OCI-LY7 (cell line): ENCODE measurements at regions not wholly inside any gene's neighbourhood (a gene's known extent, or its start where the extent isn't known, plus 50 kb on each side); places are given as distances from the start of the nearest gene placed in this dataset.

Experiments
- BruUV-seq: library from RNA; stranded (reverse); fragments of 400-500 nt; replicated peaks from 2 replicates; lab custom pipeline; 2021; lab: Mats Ljungman, UMichigan
- CTCF ChIA-PET: fragments of 300-600 bp; sonication (Branson Sonifier 250); formaldehyde crosslinking; loops from one replicate; lab custom pipeline; 2022; ENCODE audit warnings: antibody characterized with exemption; ENCODE audit not compliant: unreplicated experiment; lab: Charles Lee
- POLR2A ChIA-PET: fragments of 300-600 bp; sonication (Branson Sonifier 250); formaldehyde crosslinking; loops from one replicate; lab custom pipeline; 2022; ENCODE audit warnings: antibody characterized with exemption; lab: Charles Lee
- DNase-seq: peaks from one replicate; pipeline ENCODE4 v3.0.0-alpha.2; 2015; ENCODE audit warnings: low spot score
- H2AFZ ChIP-seq: fragments of 200-600 bp; sonication (generic), shearing (Covaris generic); 2 replicates; pipeline ENCODE4 v1.6.1; 2014; ENCODE audit warnings: mild to moderate bottlenecking, antibody characterized with exemption, low read length, moderate library complexity
- H3K27ac ChIP-seq: fragments of 200-600 bp; sonication (generic); 2 replicates; pipeline ENCODE4 v1.5.1; 2014; ENCODE audit warnings: mixed run types, low read depth, mild to moderate bottlenecking, moderate library complexity, low read length, inconsistent platforms; ENCODE audit not compliant: poor library complexity, severe bottlenecking
- H3K36me3 ChIP-seq: fragments of 200-600 bp; sonication (generic); 2 replicates; pipeline ENCODE4 v1.6.1; 2014; ENCODE audit warnings: mild to moderate bottlenecking, antibody characterized with exemption, low read length, moderate library complexity, mixed read lengths; ENCODE audit not compliant: insufficient read depth
- H3K4me1 ChIP-seq: fragments of 200-600 bp; sonication (generic); 2 replicates; pipeline ENCODE4 v1.5.1; 2014; ENCODE audit warnings: mild to moderate bottlenecking, low read length; ENCODE audit not compliant: insufficient read depth, poor library complexity, severe bottlenecking
- H3K4me2 ChIP-seq: fragments of 200-600 bp; sonication (generic); 2 replicates; pipeline ENCODE4 v1.6.1; 2014; ENCODE audit warnings: mild to moderate bottlenecking, low read length
- H3K4me3 ChIP-seq: fragments of 200-600 bp; sonication (generic); 2 replicates; pipeline ENCODE4 v1.5.1; 2014; ENCODE audit warnings: mild to moderate bottlenecking, low read depth, low read length; ENCODE audit not compliant: poor library complexity, severe bottlenecking
- H3K79me2 ChIP-seq: fragments of 200-600 bp; sonication (generic); 2 replicates; pipeline ENCODE4 v1.6.1; 2016; ENCODE audit warnings: low read depth, mild to moderate bottlenecking, low read length, moderate library complexity, mixed read lengths; ENCODE audit not compliant: insufficient read depth
- H3K9me2 ChIP-seq: fragments of 200-600 bp; sonication (generic); 2 replicates; pipeline ENCODE4 v1.6.1; 2016; ENCODE audit warnings: mild to moderate bottlenecking, low read length, mixed read lengths; ENCODE audit not compliant: insufficient read depth
- H3K9me3 ChIP-seq: fragments of 200-600 bp; sonication (generic); 2 replicates; pipeline ENCODE4 v1.6.1; 2014; ENCODE audit warnings: mild to moderate bottlenecking, mixed run types, low read length, mixed read lengths
- H4K20me1 ChIP-seq: fragments of 200-600 bp; sonication (generic); 2 replicates; pipeline ENCODE4 v1.6.1; 2014; ENCODE audit warnings: mild to moderate bottlenecking, antibody characterized with exemption, low read length, moderate library complexity, mixed read lengths; ENCODE audit not compliant: insufficient read depth
- EZH2phosphoT487 ChIP-seq: fragments of 200-600 bp; sonication (generic); IDR thresholded peaks from 2 replicates; pipeline ENCODE4 v1.6.1; 2018; ENCODE audit warnings: low read depth, borderline replicate concordance, mild to moderate bottlenecking, mixed run types, antibody characterized with exemption, low read length, moderate library complexity, mixed read lengths
- intact Hi-C: fragments of 100-400 bp; cut with micrococcal nuclease; formaldehyde crosslinking; loops from one replicate; pipeline ENCODE4 v1.10.0; 2022; ENCODE audit not compliant: unreplicated experiment
- TF ChIP-seq, protein P1 (sequence below): fragments of 200-600 bp; sonication (generic); conservative IDR thresholded peaks from 2 replicates; pipeline ENCODE4 v1.5.1; 2014; ENCODE audit warnings: mild to moderate bottlenecking, antibody characterized with exemption, low read length, moderate library complexity, mixed read lengths

DNA sequence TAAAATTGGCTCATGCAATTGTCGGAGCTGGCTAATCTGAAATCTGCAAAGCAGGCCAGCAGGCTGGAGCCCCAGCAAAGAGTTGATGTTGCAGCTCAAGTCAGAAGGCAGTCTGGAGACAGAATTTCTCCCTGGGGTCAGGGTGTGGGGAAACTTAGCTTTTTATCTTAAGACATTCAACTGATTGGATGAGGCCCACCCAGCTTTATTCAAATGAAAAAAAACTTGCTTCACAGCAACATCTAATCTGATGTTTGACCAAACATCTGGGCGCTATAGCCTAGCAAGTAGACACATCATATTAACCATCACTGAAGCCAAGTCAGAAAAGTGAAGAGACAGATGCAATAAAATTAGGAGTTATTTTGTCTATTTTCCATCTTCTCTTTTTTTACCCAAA lies 108.8 kb upstream of the CCDC28A start:
- Histone ChIP-seq H3K79me2 (no peaks in the 10 kb centered on the region), H3K36me3 (no peaks in the 10 kb centered on the region), H3K9me2 (no peaks in the 10 kb centered on the region), H2AFZ (no peak overlapping the region), H3K27ac (no peak overlapping the region), H4K20me1 (no peaks in the 10 kb centered on the region), H3K4me3 (no peak overlapping the region), H3K4me1 (no peaks in the 10 kb centered on the region), H3K4me2 (no peak overlapping the region), H3K9me3 (no peaks in the 10 kb centered on the region)
- DNase-seq, result no peak
- POLR2A ChIA-PET, result interaction anchor here (0.6 kb wide), 1 partner anchor 398 kb away, joined by 3 read pairs; no protein-coding TSS in a partner anchor
- TF ChIP-seq, protein P1, sequence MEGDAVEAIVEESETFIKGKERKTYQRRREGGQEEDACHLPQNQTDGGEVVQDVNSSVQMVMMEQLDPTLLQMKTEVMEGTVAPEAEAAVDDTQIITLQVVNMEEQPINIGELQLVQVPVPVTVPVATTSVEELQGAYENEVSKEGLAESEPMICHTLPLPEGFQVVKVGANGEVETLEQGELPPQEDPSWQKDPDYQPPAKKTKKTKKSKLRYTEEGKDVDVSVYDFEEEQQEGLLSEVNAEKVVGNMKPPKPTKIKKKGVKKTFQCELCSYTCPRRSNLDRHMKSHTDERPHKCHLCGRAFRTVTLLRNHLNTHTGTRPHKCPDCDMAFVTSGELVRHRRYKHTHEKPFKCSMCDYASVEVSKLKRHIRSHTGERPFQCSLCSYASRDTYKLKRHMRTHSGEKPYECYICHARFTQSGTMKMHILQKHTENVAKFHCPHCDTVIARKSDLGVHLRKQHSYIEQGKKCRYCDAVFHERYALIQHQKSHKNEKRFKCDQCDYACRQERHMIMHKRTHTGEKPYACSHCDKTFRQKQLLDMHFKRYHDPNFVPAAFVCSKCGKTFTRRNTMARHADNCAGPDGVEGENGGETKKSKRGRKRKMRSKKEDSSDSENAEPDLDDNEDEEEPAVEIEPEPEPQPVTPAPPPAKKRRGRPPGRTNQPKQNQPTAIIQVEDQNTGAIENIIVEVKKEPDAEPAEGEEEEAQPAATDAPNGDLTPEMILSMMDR, result no peak
- TF ChIP-seq EZH2phosphoT487, result no peak
- CTCF ChIA-PET, result no interaction called here
- intact Hi-C loops, result no loop called here
- no TSS peak for BruUV-seq

DNA sequence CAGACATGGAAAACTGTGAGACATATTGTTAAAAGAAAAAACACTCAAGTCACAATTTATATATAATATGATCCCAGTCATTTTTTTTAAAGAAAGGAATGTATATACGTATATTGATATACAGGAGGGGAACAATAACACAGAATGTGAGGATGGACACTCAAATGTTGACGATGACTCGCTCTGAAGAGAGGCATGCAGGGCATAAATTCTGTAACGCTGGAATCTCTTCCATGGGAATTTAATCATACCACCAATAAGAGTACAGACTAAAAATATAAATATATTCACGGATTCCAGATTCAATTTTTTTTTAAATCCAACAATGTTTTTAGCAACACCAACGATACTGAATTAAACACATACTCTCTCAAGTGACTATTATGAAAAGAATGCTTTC lies 106.9 kb upstream of the CCDC28A start:
- no peak overlapping the region for H2AFZ ChIP-seq
- ChIA-PET POLR2A (interaction anchor here (0.7 kb wide), 1 partner anchor 383 kb away, joined by 6 read pairs; no protein-coding TSS in a partner anchor), CTCF (no interaction called here)
- intact Hi-C loops, result no loop called here
- no peaks in the 10 kb centered on the region for H3K4me1 ChIP-seq
- no peaks in the 10 kb centered on the region for H3K36me3 ChIP-seq
- no peaks in the 10 kb centered on the region for H3K9me2 ChIP-seq
- H3K79me2 ChIP-seq, result no peaks in the 10 kb centered on the region
- TF ChIP-seq, protein P1, result no peak
- TF ChIP-seq EZH2phosphoT487, result no peak
- DNase-seq, result no peak
- no TSS peak for BruUV-seq
- H3K9me3 ChIP-seq, result no peaks in the 10 kb centered on the region
- no peaks in the 10 kb centered on the region for H4K20me1 ChIP-seq
- H3K4me3 ChIP-seq, result no peak overlapping the region
- no peak overlapping the region for H3K4me2 ChIP-seq
- H3K27ac ChIP-seq, result no peak overlapping the region

DNA sequence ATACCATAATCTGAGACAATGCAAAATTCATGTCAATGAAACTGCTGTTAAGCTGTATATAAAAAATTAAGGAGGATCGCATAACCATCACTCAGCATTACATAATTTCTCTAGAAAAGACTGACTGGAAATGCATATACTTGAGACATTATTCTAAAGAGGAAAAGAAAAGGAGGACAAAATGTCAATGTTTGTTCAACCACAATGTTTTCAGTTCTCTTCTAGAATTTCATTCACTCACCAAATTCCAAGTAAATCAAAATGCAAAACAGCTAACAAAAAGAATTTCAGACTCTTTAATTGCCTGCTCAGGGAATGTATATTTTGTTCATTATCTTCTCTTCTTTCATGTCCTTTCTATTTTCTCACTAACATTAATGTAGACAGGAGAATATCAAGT lies 106.2 kb upstream of the CCDC28A start:
- no peak overlapping the region for H3K4me2 ChIP-seq
- no peaks in the 10 kb centered on the region for H3K9me3 ChIP-seq
- no peak overlapping the region for H2AFZ ChIP-seq
- intact Hi-C loops, result no loop called here
- H3K36me3 ChIP-seq, result no peaks in the 10 kb centered on the region
- ChIA-PET POLR2A (interaction anchor here (0.8 kb wide), 1 partner anchor 59 kb away, joined by 3 read pairs; no protein-coding TSS in a partner anchor), CTCF (no interaction called here)
- no peaks in the 10 kb centered on the region for H3K4me1 ChIP-seq
- no peak overlapping the region for H3K27ac ChIP-seq
- H3K79me2 ChIP-seq, result no peaks in the 10 kb centered on the region
- DNase-seq, result no peak
- H4K20me1 ChIP-seq, result no peaks in the 10 kb centered on the region
- H3K4me3 ChIP-seq, result no peak overlapping the region
- BruUV-seq, result no TSS peak
- no peaks in the 10 kb centered on the region for H3K9me2 ChIP-seq
- TF ChIP-seq, protein P1, result no peak
- no peak for TF ChIP-seq EZH2phosphoT487
